GM12872 (cell line): ENCODE measurements at regions not wholly inside any gene's neighbourhood (a gene's known extent, or its start where the extent isn't known, plus 50 kb on each side); places are given as distances from the start of the nearest gene placed in this dataset.

Source experiments
- TF ChIP-seq, protein P1 (sequence below): IDR thresholded peaks from 3 replicates; pipeline ENCODE4 v1.5.1; 2011; ENCODE audit warnings: low read depth, mild to moderate bottlenecking, low read length, moderate library complexity; ENCODE audit not compliant: insufficient read depth

DNA sequence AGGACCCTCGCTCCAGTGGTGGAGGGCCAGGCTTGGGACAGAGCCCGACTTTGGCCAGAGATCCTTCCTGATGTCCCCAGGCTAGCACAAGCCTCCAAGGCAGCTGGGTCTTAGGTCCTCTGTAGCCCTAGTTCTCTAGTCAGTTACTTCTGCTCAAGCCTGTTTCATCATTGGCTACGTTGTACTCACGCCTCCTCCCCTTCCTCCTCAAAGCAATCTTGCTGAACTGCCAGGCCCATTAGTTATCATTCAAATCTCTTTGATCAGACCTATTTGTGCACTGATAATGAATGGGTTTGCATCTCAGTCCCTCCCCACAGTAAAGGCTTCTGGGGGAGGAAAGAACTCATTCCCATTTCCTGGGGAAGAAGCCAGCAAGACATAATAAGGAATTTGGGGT is 256.8 kb downstream of the NFATC2 start:
- TF ChIP-seq, protein P1, sequence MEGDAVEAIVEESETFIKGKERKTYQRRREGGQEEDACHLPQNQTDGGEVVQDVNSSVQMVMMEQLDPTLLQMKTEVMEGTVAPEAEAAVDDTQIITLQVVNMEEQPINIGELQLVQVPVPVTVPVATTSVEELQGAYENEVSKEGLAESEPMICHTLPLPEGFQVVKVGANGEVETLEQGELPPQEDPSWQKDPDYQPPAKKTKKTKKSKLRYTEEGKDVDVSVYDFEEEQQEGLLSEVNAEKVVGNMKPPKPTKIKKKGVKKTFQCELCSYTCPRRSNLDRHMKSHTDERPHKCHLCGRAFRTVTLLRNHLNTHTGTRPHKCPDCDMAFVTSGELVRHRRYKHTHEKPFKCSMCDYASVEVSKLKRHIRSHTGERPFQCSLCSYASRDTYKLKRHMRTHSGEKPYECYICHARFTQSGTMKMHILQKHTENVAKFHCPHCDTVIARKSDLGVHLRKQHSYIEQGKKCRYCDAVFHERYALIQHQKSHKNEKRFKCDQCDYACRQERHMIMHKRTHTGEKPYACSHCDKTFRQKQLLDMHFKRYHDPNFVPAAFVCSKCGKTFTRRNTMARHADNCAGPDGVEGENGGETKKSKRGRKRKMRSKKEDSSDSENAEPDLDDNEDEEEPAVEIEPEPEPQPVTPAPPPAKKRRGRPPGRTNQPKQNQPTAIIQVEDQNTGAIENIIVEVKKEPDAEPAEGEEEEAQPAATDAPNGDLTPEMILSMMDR: no peak

DNA sequence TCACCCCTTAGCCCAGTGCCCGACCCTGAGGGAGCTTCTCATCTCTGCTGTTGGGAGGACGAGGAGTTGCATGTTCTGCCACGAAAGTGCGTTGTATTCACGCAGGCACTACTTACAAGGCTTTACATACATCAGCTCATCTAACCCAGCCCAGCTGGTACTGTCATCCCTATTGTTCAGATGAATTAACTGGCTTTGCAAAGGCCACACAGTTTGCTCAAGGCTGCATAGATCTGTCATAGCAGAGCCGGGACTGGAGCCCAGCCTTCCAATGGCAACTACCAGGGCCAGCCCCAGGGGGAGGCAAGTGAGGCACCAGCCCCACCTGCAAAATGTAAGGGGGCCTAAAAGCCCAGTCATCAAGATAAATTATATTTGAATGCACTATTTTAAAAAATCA is 257.6 kb downstream of the NFATC2 start:
- TF ChIP-seq, protein P1: no peak

DNA sequence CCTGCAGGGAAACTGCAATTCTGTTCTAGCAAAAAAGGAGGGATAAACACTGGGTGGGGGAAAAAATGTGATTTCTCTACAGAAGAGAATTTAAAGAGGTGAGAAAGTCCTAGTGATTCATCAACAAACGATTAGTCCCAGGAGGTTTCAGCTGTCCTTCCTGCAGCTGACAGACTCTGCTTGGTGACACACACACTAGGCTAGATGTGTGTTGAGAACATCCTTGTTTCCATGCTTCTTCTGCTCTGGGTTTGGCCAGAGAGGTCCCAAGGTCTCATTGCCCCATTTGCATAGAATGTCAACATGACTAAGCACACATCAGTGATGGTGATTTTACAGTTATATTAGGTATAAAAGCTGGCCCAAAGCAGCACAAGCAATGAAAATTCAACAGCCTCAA is 258.3 kb downstream of the NFATC2 start:
- TF ChIP-seq, protein P1: no peak

DNA sequence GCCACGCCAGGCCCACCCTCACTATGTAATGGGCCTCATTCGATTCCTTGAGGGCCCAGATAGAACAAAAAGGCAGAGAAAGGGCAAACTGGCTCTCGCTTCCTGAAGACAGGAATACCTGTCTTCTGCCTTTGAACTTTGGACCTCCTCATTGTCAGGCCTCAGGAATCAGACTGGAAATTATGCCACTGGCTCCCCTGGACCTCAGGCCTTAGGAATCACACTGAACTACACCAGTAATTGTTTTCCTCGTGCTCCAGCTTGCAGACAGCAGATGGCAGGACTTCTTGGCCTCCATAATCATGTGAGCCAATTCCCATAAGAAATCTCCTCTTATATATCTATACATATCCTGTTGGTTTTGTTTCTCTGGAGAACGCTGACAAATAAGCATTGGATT is 258.6 kb upstream of the KCNG1 start:
- TF ChIP-seq, protein P1: no peak

DNA sequence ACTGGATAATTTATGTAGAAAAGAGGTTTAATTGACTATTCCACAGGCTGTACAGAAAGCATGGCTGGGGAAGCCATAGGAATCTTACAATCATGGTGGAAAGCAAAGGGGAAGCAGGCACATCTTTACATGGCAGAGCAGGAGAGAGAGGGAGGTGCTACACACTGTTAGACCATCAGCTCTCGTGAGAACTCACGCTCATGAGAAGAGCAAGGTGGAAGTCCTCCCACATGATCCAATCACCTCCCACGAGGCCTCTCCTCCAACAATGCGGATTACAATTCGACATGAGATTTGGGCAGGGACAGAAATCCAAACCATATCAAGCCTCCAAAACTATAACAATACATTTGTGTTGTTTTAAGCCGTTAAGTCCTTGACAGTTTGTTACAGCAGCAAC is 257.1 kb upstream of the KCNG1 start:
- TF ChIP-seq, protein P1: no peak

DNA sequence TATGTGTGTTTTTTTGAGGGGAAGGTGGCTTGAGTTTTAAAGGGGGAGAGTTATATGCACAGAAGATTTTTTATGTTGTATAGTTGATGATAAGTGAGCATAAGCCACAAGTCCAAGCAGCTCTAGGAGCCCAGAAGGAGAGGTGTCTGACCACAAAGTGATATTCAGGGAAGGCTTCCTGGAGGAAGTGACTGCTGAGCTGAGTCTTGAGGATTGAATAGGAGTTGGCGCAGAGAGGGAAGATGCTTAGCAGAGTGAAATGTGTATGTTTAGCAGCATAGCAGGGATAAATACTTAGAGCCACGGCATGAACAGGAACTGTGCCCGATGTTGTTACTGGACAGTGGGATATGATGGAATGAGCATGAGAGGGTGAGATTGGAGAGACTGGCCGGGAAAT is 255.1 kb upstream of the KCNG1 start:
- TF ChIP-seq, protein P1: no peak

DNA sequence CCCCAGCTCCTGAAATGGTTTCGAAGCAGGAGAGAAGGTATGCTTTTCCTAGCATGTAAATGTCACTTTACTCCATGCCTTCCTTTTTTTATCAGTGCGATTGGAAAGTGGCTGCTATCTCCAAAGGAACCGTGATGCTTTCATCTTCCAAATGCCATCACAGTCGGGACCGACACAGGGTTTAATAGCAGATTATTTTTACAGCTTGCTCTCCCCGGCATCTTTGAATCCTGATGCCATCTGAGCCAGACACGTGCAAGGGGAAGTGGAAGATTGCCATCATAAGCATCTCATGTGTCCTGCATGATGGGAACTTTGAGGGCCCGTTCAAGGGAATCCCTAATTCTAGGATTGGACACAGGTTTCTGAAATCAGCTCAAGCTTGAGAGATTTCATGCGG is 253.4 kb upstream of the KCNG1 start:
- TF ChIP-seq, protein P1: no peak

DNA sequence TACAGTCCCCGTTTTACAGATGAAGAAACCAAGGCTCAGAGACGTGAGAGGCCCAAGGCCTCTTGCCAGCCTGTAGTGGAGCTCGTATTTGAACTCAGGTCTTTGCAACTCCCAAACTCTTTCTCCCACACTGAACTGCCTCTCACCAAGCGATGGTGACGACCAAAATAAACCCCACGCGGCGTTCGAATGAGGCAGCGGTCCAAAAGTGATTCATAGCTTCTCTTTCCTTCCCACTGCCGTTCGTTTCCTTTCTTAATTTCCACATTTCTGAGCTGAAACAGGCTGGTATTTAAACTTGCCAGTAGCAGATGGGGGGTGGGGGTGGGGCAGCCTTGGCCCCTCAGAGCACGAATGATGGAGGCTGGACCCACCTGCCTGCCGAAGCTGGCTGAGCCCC is 252.9 kb upstream of the KCNG1 start:
- TF ChIP-seq, protein P1: no peak
